Fibroblast of skin of back (primary cell): ENCODE measurements at regions not wholly inside any gene's neighbourhood (a gene's known extent, or its start where the extent isn't known, plus 50 kb on each side); places are given as distances from the start of the nearest gene placed in this dataset.
A peak's percentile ranks its signal among the peaks of the same experiment; 100 is the strongest.

Experiments used
- DNase-seq: peaks from one replicate; pipeline ENCODE4 v3.0.0-alpha.2; 2013

DNA sequence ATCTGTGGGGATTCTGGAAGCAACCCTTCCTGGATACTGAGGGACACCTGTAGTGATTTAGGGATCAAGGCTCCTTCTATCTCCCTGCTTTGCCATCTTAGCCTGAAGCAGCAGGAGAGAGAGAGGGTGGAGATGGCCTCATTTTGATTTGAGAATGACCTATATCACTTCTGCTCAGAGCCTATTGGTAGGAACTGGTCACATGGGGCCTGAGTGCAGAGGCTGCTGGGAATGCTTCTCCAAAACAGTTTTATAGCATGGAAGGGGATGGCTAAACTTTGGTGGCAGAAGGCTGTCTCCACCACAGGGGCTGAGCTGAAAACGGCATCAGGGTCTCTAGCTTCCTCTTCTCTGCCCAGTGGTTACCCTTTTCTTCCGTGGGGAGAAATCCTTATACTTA is 105.8 kb downstream of the TBX19 start:
- DNase-seq = no peak

DNA sequence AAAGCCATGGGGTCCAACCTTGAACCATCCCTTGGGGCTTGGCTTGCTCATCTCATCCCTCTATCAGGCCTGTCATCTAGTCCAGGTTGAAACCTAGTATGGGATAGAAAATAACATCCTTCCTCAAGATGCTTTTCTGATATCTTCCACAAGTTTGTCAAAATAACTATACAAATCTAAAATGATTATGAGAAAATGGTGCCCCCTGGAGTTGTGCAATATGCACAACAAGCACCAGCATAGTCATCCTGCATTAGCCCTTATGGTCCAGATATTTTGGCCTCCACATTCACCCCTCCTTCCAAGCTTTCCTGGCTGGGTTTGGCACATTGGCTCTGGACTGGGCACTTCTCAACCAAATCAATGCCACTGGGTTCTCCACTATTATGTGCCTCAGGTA is 101.2 kb downstream of the TBX19 start:
- no peak for DNase-seq

DNA sequence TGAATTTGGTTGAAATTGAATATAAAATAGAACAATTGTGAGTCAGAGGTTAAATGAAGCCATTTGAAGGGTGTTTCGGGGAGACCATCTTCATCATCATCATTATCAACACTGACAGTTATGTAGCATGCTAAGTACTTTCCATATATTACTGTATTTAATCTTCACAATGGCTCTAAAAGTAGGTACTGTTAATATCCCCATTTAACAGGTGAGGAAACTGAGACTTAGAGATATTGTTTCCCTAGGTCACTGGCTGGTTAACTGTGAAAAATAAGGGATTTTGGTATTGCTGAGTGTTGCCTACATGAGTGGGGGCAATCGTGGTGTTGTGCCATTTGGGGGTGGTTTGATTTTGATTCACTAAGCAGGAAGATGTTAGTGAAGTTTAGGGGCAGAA is 100.3 kb downstream of the TBX19 start:
- DNase-seq = no peak

DNA sequence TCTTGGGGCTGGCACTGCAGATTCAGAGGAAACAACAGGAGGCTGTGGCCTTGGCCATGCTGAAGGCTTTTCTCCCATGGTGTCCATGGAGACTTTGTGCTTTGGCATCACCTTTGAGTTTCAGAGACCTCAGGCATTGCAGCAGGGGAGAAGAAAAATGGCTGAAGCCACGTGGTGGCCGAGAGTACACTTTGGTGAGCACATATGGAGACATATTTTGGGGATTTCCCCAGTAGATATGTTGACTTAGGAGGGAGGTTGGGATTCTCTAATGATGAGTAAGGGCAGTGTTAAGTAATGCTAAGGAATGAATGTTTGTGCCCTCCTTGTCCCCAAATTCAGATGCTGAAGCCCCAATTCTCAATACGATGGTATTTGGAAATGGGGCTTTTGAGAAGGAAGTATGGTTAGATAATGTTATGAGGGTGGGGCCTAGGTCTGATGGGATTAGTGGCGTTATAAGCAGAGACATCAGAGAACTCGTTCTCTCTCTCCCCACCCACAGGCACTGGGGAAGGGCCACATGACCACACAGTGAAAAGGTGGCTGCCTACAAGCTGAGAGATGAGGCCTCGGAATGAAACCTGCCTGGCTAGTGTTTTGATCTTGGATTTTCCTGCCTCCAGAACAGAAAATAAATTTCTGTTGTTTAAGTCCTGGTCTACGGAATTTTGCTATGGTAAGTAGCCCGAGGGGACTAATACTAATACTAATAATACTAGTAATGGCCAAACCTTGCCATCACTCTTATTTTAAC is 98.6 kb downstream of the TBX19 start:
- peak; percentile 32 for DNase-seq

DNA sequence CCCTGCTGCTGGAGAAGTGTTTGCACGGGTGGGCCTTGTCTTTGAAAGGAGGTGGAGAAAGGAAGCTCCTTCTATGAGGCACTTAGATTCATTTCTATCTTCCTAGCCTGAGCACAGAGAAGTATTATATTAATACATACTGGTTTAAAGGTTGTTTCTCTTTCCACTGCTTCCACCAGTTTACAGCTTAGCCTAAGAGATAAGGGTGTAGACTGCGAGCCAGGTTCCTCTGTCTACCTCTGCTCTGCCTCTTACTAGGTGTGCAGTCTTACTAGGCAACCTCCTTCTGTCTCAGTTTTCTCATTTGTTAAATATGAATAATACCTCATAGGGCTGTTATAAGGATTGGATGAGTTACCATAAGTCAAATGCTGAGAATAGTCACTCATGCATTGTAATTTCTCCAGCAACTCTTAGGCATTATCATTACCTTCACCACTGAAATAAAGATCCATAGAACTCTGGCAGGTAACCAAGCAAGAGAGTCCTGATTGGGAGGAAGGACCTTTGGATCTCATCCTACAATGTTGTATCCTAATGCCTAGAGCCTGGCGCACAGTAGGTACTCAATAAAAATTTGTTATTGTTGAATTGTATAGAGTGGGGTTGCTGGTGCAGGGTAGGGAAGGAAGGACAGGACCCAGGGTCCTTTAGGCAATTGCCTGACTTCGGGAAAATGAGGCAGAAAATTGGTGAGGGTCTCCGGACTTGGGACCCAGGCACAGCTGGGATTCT is 95.1 kb downstream of the TBX19 start:
- DNase-seq = no peak

DNA sequence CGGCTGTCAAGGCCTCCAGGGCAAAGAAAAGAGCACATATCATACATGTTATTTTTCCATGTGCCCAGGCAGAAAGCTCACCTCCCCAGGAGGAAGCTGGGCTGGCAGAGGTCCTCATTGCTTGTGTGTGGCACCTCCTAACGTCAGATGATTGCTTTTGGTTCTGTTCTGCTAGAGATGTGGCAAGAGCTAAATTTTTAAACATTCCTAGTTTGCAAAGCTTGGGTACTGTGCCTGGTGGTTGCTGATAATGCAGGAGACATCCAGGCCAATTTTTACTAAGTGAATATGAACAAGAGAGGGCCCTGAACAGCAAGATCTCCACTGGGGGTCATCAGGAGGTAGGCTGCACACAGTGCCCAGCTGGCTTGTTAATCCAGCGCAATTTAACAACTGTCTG is 93.9 kb downstream of the TBX19 start:
- no peak for DNase-seq

DNA sequence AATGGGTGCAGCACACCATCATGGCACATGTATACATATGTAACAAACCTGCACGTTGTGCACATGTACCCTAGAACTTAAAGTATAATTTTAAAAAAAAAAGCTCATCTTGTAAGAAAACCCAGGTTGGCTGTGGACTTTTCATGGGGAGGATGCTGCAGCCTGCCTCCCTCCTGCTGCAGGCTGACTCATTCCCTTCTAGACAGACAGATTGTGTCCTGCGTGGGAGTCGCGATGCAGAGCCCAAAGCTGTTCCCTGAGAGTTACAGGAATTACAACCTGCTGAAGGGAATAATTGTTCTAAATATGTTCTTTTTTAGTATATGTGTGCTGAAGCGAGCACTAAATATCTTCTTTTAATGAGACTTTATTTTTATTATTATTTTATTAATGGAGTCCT is 93.2 kb downstream of the TBX19 start:
- no peak for DNase-seq

DNA sequence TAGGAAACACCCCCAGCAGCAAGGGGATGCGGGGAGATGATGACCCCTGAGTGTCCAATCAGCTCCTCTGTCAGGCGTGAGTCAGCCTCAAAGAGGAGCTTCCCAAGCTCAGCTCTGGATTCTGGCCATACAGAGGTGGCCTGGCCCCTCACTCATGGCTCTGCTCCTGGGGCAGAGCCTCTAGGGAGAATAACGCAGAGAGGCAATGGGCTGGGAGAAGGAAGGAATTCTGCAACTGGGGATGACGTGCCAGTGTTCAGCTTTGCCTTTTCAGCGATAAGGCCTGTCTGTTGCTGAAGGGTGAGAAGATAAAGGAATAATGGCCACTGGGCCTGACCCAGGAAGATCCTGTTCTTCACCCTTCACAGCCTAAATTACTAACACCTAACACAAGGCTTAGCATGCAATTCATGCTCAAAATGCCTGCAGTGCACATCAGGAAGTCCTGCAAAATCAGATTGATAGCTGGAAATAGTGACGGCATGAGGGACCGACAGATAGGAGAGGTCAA is 92.2 kb downstream of the TBX19 start:
- DNase-seq = no peak

DNA sequence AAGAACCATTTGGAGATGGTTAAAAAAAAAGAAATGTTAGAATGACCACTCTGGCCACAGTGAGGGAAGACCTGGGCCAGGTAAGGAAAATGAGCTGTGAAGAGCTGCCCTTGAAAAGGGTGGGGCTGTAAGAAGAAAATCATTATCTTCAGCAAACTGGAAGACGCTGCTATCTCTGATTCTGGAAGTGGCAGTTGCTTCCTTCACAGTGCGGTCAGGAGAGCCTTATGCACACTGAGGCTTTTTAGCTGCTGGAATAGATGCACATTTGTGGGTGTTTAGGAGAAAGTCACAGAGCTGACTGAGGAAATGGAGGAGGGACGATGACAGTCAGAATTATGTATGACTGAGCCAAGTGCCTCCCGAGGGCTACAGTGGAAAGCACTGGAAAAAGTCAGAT is 91.6 kb downstream of the TBX19 start:
- DNase-seq = no peak

DNA sequence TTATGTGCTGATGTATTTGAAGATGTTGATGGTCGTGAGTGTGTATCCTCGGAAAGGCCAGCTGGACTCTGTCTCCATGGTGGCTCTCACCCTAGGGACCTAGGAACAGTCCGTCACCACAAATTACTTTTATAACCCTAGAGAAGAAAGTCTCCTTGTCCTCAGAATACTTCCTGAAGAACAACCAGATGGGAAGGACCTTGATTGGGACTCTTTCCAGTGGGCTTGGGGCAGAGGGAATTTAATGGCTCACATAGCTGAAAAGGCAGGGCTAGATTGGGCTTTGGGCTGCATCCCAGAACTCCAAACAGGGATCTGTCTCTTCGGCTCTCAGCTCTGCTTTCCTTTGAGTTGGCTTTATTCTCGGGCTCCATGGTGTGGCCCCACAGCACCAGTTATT is 90.8 kb downstream of the TBX19 start:
- DNase-seq = no peak

DNA sequence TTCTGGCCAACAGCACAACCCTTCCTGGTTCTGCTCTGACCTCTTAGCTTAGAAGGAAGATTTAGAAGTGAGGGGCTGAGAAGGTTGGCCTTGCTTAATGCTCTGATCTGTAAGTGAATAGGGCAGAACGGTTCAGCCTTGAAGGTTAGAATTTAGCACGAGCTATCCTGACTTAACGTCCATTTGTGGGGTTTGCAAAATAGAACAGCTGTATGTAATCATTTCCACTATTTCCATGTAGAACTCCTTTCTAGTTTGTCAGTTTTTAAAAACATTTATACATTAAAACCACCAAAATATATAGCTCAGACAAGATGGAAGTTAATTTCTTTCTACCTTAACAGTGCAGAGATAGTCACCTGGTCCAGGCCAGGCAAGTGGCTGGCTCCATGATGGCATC is 89.9 kb downstream of the TBX19 start:
- DNase-seq = no peak

DNA sequence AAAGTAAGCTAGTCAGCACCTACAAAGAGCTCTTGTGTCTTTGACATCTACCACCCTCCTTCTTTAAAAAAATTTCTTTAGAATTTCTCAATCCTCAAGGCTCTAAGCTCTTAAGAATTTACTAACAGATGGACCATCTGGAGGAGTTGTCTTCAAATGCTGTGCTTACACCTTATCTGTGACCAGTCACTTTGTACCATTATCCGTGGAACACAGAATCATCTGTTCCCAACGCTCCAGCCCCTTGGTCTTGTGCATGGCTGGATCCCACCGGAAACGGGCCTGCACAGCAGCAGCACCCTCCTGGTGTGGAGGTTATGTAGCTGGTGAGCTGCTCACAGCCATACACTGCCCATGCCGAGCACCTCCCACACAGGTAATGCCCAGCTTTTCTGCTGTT is 89.0 kb downstream of the TBX19 start:
- DNase-seq = no peak

DNA sequence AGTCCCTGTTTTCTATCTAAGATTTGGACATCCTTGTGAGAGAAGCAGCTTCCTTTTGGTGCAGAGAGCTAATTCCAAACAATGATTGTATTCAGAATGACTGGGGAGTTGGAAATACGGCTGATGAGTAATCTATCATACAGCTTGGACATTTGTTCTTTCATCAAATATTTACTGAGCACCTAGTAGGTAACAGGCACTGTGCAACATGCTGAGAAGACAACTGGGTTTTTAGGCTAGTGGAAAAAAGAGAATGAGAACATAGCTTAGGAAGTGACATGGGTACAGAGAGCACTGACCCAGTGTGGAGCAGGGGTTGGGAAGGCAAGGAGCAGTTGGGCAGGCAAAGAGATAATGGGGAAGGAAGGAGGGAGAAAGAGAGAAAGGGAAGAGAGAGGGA is 87.5 kb downstream of the TBX19 start:
- DNase-seq = no peak

DNA sequence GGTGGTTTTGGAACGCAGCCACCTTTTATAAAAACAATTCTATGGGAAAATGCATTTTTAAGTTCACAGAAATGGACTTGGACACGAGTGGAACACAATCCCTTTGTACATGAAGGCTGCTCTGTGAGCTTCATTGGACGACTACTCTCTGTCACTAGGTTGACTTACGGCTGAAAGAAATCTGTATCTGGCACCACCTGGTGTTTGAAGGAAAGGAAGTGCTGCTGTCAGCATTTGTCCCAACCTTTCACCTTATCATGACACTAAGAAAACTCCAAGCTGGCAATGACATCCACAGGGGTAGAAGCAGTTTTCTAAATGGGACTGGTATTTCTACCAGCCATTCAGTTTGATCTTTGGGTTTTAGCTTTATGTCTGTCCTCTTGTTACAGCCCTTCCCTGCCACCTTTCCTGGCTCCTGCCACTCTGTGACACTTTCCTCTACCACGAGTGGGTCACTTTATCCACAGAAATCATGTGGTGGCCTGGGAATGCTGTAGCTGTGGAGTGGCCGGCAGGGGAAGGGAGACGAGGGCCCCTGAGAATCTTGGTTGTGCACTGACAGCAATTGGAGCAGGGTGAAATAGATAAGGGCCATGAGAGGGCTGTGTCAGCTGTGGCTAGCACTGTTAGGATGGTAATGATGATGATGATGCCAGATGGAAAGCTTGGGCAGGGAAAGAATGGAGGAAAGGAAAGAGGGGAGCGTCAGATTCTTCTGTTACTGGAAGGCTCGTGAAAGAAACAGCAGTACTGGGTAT is 85.2 kb downstream of the TBX19 start:
- DNase-seq = no peak
